ENCODE measurements at regions not wholly inside any gene's neighbourhood (a gene's known extent, or its start where the extent isn't known, plus 50 kb on each side); places are given as distances from the start of the nearest gene placed in this dataset.

GRCh38 chr17:71067669-71068407, 898.5 kb downstream of the KCNJ2 start:
- TF ChIP-seq POLR2AphosphoS5 (IDR thresholded peaks at IDR 0.05) = no peak
- TF ChIP-seq CTCF (IDR thresholded peaks at IDR 0.05) = no peak

Data from stomach (tissue), 4 donors.